Activated CD4-positive, alpha-beta T cell treated with anti-CD3 and anti-CD28 coated beads, Interleukin-2, amount 50 U/mL, for 1 hour (primary cell): ENCODE measurements at regions not wholly inside any gene's neighbourhood (a gene's known extent, or its start where the extent isn't known, plus 50 kb on each side); places are given as distances from the start of the nearest gene placed in this dataset.
A peak's percentile ranks its signal among the peaks of the same experiment; 100 is the strongest.

Experiments
- DNase-seq: peaks from one replicate; pipeline ENCODE4 v3.0.0-alpha.2; 2020

DNA sequence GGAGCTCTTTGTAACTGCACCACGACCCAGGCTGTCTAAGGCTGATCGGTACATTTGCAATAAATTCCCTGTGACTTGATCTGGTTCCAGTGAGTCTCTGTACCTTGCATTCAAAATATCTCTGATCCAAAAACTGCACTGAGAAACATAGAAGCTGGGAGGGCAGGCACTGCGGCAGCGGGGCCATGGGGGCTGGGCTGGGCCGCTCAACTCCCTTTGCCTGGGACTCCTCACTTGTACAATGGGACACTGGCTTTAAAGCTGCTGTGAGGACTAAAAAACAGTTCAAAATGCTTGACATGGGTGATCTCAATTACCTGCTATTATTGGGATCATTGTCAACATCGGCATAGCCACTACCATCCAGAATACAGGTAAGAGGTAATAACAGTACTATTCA, 644.0 kb downstream of the AJAP1 start:
- no peak for DNase-seq

DNA sequence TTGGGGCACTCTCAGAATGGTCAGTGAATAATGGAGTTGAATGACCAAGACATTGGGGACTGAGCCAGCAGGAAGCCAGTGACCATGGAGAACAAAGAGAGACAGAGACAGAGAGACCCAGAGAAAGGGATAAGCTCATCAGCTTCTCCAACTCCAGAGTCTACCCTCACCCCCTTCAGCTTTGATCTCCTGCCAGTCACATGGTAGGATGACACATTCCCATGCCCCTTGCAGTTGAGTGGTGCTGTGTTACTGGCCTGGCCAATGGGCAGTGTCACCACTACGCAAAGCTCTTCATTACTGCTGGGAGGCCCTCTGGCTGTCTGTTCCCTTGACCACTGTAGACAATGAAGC, 643.5 kb downstream of the AJAP1 start:
- no peak for DNase-seq

DNA sequence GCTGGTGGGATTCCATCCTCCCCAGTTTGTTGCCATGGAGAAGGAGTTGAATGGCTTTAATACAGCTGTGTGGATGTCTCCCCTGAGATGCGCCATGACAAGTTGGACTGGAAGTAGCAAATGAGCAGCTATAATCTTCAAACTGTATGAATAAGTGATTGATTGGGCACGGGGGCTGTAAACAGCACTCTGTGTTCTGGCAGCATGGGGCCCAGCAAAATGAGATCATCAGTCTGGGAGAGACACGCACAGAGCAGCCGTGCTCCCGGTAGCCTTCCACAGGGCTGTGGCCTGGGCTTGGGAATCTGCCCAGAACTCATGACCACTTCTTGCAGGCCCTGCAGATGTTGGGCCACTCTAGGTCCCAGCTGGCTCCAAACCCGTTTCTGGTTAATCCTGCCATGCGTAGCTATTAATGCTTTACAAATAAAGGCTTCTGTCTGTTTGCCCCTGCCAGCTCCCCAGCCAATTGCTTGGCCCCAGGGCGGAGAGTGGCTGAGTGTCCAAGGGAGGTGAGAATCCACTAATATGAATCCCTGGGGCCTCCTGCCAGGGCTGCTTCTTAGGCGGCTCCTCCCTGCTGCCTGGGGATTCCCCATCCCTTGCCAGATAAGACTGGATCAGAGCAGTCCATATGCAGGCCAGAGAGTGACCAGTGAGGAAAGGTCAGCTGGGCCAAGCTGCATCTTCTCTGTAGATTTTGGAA, 642.9 kb downstream of the AJAP1 start:
- no peak for DNase-seq

DNA sequence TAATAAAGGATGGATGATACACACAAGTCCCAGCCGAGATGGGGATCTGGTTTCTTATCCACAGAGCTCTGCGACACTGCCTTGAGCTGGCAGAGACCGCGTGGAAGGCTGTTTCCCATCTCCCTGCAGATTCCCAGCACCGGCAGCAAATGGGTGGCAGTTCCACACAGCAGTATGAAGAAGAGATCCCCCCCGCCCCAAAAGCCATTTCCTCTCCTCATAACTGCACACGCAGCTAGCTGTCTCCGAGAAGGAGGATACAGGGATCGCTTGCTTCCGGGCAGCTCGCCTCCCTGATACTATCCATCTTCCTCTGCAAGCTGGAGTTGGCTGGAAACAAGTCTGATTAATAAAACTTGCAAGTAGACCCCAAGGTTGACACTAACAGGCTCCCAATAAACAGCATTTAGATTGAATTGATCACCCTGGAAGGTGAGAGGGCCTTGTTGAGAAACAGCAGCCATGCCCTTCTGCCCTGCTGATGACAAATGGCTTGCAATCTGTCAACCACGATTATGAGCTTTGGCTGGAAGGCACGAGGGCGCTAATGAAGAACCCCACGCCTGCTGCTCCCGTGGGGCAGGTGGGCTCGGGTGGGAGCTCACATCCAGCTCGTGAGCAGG, 642.3 kb downstream of the AJAP1 start:
- DNase-seq: no peak

DNA sequence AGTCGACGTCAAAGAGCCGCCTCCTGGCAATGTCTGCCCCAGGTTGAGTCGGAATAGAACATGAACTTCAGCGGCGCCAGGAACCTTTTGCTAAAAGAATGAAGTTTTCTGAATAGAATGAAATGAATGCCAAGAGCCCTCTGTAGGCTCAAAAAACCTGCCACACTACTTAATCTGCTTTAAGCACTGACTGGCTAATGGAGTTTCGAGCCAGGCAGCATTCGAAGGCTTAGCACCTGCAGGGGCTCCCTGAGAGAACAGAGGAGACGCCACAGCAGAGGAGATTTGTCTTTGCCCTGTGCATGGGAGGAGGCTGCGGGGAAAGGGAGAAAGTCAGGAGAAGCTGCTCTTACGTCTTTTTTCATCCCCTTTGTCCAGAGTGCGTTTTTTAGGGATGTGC, 641.7 kb downstream of the AJAP1 start:
- DNase-seq: no peak

DNA sequence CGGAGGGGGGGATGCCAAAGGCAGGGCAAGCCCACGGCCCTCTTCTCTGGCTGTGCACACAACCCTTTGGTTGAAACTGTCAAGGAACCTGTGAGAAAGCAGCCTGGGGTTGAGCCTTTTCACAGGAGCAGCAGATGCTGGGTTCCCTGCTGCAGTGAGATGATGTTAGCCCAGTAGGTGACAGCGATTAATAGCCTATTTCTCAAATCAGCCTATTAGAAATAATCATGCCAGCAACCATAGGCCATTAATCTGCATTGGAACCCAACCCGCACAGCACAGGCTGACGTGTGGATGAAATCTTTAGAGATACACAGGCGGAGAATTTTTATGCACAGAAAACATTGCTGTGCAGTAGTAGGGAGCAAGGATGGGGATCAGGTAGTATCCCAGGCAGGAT, 637.5 kb downstream of the AJAP1 start:
- DNase-seq: no peak

DNA sequence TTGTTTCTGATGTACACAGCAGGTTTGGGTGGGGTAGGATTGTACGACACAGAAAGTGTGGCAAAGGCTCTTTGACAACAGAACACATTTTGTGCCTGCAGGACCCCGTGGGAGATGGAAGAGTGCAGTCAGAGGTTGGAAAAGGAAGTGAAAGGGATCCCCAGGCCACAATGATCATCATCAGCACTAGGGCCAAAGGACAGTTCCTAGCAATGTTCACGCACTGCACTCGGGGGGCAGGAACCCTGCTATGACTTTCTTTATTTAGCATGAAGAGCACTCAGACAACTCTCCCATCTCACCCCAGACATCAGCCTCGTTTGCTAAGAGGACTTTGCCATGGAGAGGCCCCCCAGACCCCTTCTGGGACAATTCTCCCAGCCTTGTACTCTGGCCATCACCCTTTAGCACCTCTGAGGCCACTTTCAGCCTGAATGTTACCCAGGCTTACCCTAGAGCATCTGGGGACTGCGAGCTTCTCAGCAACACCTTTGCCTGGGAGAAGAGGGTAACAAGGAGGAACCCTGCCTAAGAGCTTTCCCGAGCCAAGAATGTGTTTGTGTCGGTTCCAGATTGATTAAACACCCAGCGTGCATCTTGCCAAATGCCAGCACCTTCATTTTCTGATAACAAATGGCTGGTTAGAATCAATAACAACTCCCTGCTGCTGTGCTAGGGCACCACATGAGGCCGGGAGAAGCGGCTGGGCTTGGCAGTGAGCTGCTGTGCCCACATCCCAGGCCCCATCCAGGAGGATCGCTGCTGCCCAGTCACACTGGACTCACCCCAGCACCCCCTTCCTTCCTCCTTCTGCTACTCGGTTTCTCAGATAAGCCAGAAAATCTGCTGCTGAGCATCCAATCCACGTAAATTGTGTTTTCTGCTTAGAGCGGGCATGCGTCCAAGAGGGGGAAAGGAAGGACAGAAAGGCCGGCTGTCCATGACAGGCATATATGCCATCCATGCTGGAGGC, 633.1 kb downstream of the AJAP1 start:
- no peak for DNase-seq

DNA sequence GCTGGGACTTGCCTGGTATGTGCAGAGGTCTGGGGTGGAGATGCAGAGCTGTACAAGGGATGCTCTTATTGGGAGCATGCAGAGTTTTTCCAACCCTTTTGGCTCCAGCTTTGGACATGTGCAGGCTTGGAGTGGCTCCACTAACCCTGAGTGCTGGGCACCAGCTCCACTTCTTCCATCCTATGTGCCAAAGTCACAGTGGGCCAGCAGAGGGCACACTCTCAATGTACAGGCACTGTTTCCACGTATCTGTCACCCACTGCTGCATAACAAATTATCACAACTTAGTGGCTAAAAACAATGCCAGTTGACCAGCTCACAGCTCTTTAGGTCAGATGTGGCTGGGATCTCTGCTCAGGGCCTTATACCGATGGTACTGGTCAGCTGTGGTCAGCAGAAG, 631.8 kb downstream of the AJAP1 start:
- DNase-seq: peak; percentile 11

DNA sequence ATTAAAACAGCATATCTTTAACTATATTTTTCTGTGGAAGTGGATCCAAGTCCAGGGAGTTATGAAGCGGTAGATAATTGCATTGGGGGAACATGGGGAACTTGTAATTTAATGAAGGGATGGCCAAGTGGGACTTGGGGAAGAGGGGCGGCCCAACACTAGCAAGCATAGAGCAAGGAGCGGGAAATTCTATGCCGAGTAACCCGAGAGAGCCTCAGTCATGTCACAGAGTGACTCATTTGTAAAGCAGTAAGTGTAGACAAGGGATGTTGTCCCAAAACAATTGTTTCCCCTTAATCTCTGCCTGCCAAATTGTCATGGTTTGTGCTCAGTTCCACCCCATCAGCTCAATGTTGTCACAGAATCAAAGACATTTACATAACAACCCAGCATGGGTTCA, 620.1 kb downstream of the AJAP1 start:
- no peak for DNase-seq

DNA sequence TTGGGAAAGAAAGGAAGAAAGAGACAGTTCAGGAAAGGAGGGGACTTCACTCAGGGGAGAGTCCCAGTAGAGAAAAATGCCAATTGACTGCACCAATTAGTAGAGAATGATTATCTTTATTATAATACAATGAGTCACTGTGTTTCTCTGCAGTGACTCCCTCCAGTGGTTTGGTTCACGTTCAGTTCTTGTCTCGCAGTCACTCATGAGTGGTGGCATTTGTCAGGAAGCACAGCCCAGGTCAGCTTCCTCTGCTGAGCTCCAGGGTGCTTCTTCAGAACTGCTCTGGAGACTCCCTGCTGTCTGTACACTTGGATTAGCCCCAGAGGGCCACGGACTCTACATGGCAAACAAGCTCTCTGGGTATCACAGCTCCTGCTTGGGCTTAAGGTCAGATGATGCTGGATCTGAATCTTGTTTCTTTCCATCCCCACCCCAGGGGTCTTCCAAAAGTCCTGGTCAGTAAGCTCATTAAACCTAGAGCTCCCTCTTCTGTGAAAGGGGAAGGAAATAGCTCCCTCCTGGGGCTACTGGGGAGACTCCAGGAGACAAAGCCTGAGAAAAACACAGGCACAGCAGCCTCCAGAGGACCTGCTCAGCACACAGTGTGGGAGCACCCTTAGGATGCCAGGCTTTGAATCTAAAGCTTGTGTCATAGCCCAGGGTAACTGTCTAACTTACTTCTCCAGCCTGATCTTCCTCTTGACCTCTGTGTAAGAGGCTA, 619.0 kb downstream of the AJAP1 start:
- no peak for DNase-seq

DNA sequence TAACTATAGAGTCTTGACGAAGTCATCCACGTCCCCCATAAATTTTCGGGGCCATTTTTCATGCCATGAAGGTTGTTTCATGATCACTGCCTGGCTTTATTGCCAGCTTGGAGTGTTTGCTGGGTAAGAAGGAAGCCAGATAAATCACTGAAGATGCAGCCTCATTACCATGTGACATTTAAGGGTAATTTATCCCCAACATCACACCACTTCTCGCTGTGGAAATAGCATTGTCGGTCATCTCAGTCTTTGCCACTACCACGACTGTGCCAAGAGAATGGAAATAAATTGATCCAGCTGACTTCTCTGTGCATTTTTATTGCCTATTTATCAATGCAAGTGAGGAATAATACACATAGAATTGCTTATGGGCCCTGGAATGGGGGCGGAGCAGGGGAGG, 617.9 kb downstream of the AJAP1 start:
- DNase-seq: no peak

DNA sequence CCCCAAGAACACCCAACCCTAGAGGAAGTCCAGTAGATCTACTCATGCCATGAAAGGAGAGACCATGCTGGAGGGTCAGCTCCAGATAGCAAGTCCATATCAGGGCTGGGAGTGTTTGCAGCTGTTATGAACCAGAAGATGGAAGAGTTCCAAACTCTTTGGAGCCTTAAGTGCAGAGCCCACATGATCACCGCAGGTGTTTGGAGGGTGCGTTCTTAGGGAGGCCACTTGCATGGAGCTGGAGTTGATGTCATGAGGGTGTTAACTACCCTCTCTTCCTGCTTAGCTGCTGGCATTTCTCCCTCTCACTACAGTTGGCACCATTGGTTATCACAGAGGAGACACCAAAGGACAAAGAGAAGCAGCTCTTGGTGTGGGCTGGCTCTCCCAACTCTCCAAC, 616.9 kb downstream of the AJAP1 start:
- DNase-seq: no peak

DNA sequence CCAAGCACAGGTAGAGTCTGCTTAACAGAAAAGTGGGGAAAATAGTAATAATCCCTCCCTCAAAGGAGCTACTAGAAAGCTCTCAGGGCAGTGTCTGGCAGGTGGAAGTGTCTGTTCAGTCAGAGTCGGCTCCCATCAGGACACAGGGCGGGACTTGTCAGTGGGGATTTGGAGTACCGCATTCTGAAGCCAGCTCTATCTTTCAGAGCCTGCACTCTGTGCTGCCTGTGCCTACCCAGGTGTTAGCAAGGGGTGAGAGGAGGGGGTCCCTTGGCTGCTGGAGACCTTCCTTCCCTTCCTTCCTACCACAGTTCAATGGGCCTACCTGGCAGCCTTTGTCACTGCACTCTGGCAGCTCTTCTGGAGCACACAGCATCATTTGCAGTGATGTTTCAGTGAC, 615.5 kb downstream of the AJAP1 start:
- no peak for DNase-seq

DNA sequence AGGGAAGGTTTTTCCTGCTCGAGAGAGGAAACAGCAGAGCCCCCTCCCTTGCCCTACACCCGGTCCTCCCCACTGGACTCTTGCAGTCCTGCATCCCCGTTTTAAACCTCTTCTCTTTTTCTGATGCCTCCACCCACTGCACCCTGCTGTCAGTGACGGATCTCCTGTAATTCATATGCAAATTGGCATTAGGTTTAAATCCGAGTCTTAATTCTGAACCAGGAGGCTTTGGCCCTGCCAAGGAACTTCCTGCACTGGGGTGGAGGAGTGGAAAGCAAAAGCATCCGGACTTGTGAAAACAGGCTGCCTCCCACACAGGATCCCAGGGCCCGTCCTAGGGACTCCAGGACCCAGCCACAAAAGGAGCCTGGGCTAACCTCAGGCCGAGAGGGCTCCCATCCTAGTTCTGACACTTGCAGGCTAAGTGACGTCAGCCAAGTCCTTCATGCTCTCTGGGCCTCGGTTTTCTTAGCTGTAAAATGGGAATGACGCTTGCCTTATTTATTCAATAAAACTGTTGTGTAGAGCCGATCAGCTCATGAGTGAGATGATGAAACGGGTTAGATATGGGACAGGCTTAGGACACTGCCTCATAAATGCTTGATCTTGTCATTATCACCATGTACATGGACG, 613.3 kb downstream of the AJAP1 start:
- no peak for DNase-seq

DNA sequence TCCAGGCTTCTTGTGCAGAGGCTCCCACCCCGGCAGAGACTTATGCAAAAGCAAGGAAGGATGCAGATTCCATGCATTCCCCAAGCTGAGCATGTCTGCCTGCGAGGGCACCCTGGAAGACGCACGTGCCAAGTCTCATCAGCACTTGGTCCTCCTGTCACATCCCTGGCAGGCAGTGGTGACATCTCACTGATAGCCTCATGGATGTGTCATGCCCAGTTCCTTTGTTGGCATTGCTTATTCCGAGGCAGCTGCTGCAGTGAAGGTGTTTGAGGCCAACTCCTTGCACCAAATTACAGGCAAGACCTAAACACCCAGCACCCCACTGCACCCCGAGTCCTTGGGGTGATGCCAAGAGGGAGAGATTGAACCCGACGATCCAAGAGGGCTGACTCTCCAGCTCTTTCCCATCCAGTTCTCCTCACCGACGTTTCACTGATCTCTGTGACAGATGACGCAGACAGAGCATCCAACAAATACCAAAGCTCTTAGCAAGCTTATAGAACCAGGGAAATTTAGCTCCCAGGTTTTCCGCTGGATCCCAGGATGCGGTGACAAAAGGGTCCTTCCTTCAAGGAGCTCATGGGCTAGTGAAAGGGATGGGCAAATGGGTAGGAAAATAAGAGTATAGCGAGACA, 611.1 kb downstream of the AJAP1 start:
- no peak for DNase-seq

DNA sequence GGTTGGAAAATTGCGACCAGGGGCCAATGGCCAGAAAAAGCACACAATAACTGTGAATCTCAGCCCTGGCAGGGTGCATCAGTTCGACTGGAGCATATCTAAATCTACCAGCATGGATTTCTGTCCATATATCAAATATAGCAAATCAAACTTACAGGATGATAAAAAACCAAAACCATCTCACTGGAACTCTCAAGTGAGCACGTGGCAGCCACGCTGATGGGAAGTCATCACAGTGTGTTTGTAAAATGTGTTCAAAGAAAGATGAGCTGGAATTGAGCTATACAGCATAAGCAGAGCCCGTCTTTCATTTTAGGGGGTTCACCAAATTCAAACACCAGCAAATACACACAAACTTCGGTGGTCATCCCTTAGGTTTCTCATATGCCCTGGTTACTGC, 610.1 kb downstream of the AJAP1 start:
- no peak for DNase-seq

DNA sequence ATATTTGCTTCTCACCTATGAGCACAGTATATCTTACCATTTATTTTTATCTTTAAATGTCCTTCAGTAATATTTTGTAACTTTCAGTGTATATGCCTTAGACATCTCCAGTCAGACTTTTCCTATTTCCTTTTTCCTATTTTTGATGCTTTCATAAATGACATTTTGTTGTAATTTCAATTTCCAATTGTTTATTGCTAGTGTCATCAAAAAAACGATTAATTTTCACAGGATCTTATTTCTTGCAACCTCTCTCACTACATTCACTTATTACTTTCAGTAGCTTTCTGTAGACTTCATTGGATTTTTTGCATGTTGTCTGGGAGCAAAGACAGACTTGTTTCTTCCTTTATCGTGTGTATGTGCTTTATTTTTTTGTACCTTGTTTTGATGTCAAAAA, 602.4 kb downstream of the AJAP1 start:
- no peak for DNase-seq

DNA sequence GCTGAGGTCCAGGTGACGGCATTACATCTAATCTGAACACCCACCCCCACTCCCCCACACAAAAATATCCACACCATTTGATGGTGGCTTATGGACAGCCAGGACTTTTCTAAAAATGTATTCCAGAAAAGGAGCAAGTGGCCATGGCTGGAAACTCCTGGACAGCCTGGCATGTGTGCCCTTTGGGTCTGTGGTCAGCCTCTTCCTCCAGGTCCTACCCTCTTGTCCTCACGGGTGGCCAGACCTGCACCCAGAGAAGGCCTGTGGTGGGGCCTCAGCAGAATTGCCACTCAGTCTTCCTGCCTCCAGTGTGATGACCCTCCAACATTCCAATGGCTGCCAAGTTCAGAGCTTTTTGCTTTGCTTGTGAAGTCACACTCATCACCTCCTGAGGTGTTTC, 600.6 kb downstream of the AJAP1 start:
- DNase-seq: no peak

DNA sequence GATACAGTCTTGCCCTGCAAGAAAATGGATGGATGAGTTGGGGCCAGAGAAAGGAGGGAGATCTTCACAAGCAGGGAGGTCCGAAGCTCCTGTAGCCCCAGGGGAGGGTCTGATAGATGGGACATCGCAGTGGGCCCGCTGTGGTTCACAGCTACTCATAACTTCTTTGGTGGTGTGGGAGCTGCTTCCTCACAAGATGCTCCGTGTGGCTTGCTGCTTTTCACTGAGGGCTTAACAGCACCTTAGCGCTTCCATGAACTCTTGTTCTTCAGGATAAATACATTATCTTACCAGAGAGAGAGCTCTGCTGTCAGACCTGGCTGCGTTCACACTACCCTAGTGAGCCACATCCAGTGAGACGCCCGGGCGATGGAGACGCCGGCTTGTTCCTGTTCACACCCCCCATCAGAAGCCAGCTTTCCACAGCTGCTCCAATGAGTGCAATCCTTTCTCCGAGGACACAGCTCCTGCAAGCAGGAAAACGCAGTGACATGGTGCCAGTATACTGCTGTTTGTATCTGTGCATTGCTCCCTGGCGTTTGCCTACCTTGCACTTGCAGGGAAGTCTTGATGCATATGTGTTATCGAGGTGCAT, 599.8 kb downstream of the AJAP1 start:
- no peak for DNase-seq

DNA sequence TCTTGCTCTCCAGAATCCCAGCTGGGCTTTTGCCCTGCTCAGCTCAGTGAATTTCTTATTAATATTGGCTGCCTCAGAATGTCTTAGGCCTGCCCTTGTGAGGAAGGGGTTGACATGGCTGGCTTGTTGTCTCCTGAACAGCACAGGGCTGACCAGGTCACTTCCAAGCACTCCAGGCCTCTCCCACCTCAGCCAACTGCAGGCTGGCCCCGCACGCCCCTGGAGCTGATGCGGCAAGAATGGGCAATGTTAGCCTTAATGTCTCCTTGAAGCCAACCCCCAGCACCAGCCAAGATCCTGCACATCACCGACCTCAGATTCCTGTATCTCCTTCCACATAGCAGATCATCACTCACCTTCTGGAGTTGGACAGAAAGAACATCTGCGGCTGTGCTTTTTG, 598.6 kb downstream of the AJAP1 start:
- no peak for DNase-seq

DNA sequence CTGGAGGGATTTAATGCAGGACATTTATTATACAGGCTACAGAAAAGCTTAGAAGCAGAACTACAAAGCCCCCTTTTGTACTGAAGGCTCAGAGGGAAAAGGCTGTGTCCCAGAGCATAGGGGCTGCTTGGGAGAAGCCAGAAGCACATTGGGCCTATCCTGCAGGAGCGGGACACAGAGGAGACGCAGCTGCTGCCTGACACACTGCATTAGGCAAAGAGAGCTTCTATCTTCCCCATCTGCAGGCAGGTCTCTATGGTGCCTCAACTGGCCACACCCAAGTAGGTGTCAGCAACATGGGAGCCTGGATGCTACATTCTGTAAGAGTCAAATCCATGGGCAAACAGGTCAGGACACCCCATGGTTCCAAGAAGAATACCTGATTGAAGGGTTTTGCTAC, 595.9 kb downstream of the AJAP1 start:
- DNase-seq: no peak

DNA sequence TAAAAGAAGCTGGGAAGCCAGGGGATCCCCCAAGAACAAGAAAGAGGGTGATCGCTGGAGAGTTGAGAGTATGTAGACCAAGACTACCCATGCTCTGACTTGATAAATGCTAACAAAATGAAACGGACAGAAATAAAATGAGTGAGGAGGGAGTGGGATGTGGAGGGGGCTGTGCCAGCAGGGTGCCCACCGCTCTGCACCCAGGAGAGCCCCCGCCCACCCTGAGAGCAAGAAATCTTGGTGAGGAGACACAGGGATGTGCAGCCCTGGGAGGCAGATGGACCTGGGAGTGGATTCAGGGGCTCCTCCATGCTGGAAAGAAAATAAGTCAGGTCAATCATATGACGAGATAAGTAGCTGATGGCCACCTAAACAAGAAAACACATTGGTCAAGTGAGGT, 590.9 kb downstream of the AJAP1 start:
- DNase-seq: no peak
